ENCODE measurements at regions not wholly inside any gene's neighbourhood (a gene's known extent, or its start where the extent isn't known, plus 50 kb on each side); places are given as distances from the start of the nearest gene placed in this dataset.
"Not testable (repeated sequence)": the region's sequence is repeated elsewhere in the genome, so short reads cannot be mapped to it uniquely, and the experiment has no call there.

GRCh38 chr6:166231181-166231580 is 63.5 kb upstream of the TBXT start:
- TF ChIP-seq ATF3 (IDR thresholded peaks at IDR 0.05; ENCODE audit: borderline replicate concordance, extremely low read depth, low read depth, low read length); ZZZ3 (IDR thresholded peaks at IDR 0.05; ENCODE audit: control insufficient read depth, insufficient read length, low read depth); POLR2A (IDR thresholded peaks at IDR 0.05; ENCODE audit: low read depth, low read length); CHD1 (IDR thresholded peaks at IDR 0.05; ENCODE audit: low read depth, low read length); MTA2 (IDR thresholded peaks at IDR 0.05; ENCODE audit: low read depth); DPF2 (IDR thresholded peaks at IDR 0.05); HCFC1 (IDR thresholded peaks at IDR 0.05; ENCODE audit: low read length); BHLHE40 (IDR thresholded peaks at IDR 0.05; ENCODE audit: borderline replicate concordance in 1 of 2, low read depth in 2 of 2, low read length in 1 of 2); CTCF (IDR thresholded peaks at IDR 0.05 in 2 of 3, conservative IDR thresholded peaks at IDR 0.05 in 1 of 3; ENCODE audit: control insufficient read depth in 2 of 3, extremely low read depth in 1 of 3, insufficient read depth in 1 of 3, low read depth in 3 of 3, low read length in 3 of 3): not testable (repeated sequence)
